NT2/D1 (cell line): ENCODE measurements at regions not wholly inside any gene's neighbourhood (a gene's known extent, or its start where the extent isn't known, plus 50 kb on each side); places are given as distances from the start of the nearest gene placed in this dataset.

Experiments
- SUZ12 ChIP-seq: IDR thresholded peaks from 2 replicates; pipeline ENCODE4 v1.6.1; 2011; ENCODE audit not compliant: insufficient read length, insufficient read depth; ENCODE audit errors: extremely low read depth
- YY1 ChIP-seq: IDR thresholded peaks from 2 replicates; pipeline ENCODE4 v1.6.1; 2011; ENCODE audit not compliant: insufficient read length, insufficient read depth
- ZNF274 ChIP-seq: IDR thresholded peaks from 2 replicates; pipeline ENCODE4 v1.6.1; 2011; ENCODE audit warnings: mild to moderate bottlenecking, low read depth, low read length

- TF ChIP-seq YY1 = no peak
- no peak for TF ChIP-seq ZNF274
- TF ChIP-seq SUZ12 = no peak
These were observed 83.9 kb downstream of the PCDH18 start for GRCh38 chr4:137448402-137448801.
